Esophagus muscularis mucosa (tissue), 4 donors: ENCODE measurements at regions not wholly inside any gene's neighbourhood (a gene's known extent, or its start where the extent isn't known, plus 50 kb on each side); places are given as distances from the start of the nearest gene placed in this dataset.

ENCODE experiments used
- CTCF ChIP-seq, 3 experiments: fragments of 200-600 bp in 2 of 3; fragments of 450-650 bp in 1 of 3; sonication (generic) in 2 of 3; IDR thresholded peaks; one replicate each; pipeline ENCODE4 v1.5.1; 2017 to 2019; ENCODE audit warnings: antibody characterized with exemption in 3 of 3, mild to moderate bottlenecking in 2 of 3, moderate library complexity in 1 of 3
- EP300 ChIP-seq: sonication (generic); formaldehyde crosslinking; IDR thresholded peaks from one replicate; pipeline ENCODE4 v1.6.1; 2017; ENCODE audit warnings: antibody characterized with exemption
- POLR2A ChIP-seq: fragments of 450-650 bp; IDR thresholded peaks from one replicate; pipeline ENCODE4 v1.6.1; 2017; ENCODE audit warnings: antibody characterized with exemption, moderate library complexity, mild to moderate bottlenecking, low read depth
- POLR2AphosphoS5 ChIP-seq, 2 donors: sonication (generic); formaldehyde crosslinking; IDR thresholded peaks; one replicate each; pipeline ENCODE4 v1.6.1; 2017; ENCODE audit warnings: antibody characterized with exemption in 2 of 2

DNA sequence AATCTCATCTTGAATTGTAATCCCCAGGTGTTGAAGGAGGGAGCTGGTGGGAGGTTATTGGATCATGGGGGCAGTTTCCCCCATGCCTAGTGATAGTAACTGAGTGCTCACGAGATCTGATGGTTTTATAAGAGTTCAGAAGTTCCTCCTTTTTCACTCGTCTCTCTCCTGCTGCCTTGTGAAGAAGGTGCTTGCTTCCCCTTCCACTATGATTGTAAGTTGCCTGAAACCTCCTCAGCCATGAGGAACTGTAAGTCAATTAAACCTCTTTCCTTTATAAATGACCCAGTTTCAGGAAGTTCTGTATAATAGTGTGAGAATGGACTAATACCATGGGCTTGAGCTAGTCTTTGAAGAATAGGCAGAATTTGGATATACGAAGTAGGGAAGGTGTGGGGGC is 113.9 kb downstream of the RIN2 start:
- TF ChIP-seq CTCF (IDR thresholded peaks at IDR 0.05) (no peak), POLR2A (no peak), POLR2AphosphoS5 (IDR thresholded peaks at IDR 0.05) (no peak), EP300 (no peak)
